ENCODE measurements at regions not wholly inside any gene's neighbourhood (a gene's known extent, or its start where the extent isn't known, plus 50 kb on each side); places are given as distances from the start of the nearest gene placed in this dataset.

- TF ChIP-seq EZH2phosphoT487 (IDR thresholded peaks at IDR 0.05; ENCODE audit: insufficient read depth, low read depth) (no peak), EZH2 (IDR thresholded peaks at IDR 0.05; ENCODE audit: insufficient read depth, poor library complexity, severe bottlenecking) (no peak)
These were observed 165.2 kb upstream of the DTNA start for GRCh38 chr18:34544930-34545329.
